ENCODE measurements at regions not wholly inside any gene's neighbourhood (a gene's known extent, or its start where the extent isn't known, plus 50 kb on each side); places are given as distances from the start of the nearest gene placed in this dataset.
"Not testable (repeated sequence)": the region's sequence is repeated elsewhere in the genome, so short reads cannot be mapped to it uniquely, and the experiment has no call there.

DNA sequence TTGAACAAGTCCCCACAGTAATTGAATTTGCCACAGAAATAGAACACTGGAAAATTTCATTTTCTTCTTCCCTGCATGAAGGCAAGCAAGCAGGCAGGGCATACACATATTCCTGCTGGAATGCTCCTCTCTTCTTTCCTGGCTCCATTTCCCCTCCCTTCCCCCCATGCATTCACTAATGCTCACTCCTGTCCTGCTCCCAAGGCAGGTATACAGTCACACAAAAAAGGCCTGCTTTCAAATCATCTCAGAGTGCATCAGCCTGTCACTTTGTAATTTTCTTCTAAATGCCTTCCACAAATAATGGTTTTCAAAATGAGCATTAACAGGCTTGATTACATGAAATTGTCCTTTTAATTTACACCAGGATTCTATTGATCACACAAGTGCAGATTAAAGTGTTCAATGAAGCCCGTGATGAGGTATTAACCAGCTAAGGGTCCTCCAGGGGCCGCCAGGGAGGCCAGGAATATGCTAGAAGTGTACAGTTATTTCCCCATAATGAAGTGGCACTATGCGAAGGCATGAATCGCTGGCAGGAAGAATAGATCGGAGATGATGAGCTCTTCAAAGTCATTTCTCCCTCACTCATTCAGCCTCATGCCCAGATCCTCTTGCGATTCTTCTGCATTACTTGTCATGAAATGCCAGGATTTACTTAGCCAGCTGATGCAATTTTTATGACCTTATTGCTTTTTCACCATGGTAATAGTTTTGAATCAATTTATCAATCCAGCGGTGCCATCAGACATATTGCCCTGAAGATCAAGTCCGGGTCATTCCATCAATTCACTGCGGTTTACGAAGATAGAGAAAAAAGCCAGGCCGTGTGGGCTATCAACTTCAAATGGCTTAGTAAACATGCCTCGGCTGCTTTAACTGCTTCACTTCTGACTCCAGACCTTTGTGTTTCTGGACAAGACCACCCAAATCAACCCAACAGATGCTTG, 243.5 kb downstream of the GPAT3 start:
- no peak for DNase-seq (ENCODE audit: low spot score)

- peak; percentile 21 for DNase-seq (ENCODE audit: low spot score)
Observed at GRCh38 chr4:83772685-83773084, 236.8 kb downstream of the GPAT3 start.

DNA sequence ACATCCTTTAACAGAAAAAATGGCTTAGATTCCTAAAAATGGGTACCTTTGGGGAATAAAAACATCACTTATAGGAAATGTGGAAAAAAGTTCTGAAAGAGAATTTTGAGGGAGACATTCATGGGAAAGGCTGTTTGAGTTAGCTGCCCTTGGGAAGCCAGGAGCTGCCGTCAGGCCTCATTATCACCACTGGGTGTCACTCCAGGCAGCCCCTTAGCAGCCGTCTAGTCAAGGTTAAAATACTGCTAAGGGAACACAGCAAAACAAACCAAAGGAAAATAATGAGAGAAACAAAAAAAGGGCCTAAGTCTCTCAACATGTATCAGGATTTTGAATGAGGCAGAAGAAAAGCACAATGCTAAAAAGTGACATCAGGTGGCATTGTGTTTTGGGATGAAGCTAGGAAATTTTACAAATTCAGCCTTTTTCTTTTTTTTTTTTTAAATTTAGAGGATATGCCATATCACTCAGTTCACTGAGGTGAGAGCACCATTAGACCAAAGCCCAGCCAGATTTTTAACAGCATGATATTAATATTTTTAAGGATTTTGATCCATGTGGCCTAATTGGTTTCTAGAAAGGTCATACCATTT, 235.3 kb downstream of the GPAT3 start:
- peak; percentile 76 for DNase-seq (ENCODE audit: low spot score)

GRCh38 chr4:83768146-83768545, 232.2 kb downstream of the GPAT3 start:
- DNase-seq (ENCODE audit: low spot score), result no peak

DNA sequence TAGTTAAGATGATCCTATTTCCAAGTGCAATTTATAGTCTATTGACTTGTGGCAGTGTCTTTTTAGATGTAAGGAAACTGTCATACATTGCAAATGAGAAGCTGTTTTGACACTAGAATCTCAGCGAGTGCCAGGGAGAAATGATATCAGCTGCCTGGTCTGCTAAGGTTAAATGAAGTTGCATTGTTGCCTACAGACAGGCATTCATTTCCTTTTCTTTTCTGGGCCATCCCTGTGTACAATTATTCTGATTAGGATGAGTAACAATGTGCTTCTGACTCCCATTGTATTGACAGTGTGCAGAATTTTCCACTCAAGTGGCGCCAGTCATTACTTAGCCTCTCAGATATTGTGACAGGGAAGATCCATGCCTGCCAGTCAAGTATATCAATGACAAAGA, 231.2 kb downstream of the GPAT3 start:
- DNase-seq (ENCODE audit: low spot score), result no peak

DNA sequence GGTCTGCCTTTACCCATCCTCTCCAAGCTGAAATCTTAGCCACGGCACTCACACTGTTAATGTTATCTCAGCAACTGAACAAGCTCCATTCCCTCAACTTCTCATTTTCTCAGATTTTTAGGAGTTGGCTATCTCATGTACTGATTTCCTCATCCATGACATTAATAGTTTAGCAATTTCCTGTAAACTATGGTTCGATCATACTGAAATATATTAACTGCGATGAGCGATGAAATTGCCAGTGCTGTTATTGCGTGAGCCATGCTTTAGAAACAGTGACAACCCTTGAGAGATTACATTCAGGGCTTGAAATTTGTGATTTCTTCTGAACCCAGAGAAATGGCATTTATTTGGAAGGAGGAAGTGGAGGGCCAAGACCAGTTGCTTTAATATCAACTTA, 223.7 kb downstream of the GPAT3 start:
- no peak for DNase-seq (ENCODE audit: low spot score)

DNA sequence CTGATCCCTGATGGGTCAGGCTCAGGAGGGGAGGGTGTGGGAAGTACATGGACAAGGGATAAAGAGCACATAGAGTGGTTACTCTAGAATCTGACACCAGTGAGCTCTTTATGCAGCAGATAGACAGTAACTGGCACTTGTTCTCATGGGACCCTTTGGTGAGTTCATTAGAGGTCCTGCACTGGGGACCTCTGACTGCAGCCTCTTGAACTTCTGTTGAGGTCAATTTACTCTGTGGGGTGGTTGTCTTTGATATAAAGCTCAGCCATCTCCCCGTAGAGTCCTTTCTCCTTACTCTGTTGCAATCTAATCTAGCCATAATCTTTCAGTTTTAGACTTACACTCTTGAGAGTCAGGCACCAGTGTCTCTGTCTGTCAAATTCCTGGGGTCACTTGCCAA, 222.4 kb downstream of the GPAT3 start:
- no peak for DNase-seq (ENCODE audit: low spot score)

DNA sequence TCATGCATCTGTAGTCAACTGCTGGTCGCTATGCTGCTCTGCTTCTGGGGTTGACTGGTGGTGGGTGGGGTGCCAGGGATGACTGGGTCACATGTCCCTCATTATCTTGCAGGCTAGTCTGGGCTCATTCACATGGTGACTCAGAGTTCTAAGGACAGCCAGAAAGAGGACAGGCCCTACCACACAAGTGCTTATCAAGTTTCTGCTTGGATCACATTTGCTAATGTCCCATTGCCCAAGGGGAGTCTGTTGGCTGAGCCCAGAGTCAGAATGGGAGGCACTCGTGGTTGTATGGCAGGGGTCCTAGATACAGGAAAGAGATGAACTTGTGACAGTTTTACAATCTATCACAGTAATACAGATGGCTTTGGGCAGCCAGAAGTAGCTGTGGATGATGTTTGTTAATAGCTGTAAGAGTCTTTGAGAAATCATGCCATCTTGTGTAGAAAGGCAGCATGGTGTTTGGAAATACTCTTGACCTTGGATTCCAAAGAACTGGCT, 221.3 kb downstream of the GPAT3 start:
- no peak for DNase-seq (ENCODE audit: low spot score)

DNA sequence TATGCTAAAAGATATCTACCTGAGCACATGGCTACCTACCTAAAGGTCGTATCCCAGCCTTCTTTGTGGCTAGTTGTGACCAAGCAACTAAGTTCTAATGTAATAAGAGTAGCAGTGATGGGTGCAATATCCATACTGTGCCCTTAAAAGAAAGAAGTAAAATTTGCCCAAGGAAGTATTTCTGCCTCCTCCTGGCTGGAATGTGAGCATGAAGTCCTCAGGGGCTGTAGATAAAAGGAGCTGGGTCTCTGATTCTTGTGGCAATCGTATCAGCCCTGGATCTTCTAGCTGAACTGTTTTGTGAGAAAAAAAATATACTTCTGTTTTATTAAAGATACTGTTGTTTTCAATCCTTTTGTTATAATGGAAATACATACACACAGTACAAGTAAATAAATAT, 217.4 kb downstream of the GPAT3 start:
- DNase-seq (ENCODE audit: low spot score), result peak; percentile 35

GRCh38 chr4:83751336-83751949, 215.5 kb downstream of the GPAT3 start:
- no peak for DNase-seq (ENCODE audit: low spot score)

DNA sequence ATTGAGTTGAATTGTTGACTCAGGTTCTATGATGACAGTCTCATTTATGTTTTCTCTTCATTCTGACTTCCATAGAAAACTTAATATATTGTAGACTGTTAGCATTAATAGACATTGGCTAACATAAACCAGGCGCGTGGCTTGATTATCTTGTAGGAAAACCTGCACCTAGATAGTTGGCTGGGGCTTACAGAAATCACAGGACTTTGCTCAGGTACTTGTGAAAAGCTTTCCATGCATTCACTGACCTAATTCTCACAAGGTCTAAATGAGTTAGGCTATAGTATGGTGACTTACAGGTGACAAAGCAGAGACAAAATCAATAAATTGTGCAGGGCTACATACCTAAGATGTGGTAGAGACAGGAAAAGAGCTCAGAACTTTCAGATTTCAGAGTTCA, 212.8 kb downstream of the GPAT3 start:
- DNase-seq (ENCODE audit: low spot score), result no peak

DNA sequence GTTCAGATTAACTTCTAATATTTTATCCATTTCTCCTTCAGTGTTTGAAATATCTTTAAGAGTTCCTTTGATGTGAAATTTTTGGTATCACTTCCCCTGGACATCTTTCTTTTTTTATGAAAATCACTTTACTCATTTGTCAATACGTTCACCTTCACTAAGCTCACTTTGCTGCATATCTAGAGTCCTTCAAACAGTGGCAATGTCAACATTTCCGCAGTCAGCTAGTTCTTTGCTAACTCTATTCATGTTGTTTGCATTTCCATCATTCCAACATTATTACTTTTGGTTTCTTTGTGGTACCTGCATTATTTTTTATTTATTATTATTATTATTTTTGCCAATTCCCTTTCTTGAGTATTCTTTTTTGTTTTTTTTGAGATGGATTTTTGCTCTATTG, 203.0 kb downstream of the GPAT3 start:
- DNase-seq (ENCODE audit: low spot score), result no peak

DNA sequence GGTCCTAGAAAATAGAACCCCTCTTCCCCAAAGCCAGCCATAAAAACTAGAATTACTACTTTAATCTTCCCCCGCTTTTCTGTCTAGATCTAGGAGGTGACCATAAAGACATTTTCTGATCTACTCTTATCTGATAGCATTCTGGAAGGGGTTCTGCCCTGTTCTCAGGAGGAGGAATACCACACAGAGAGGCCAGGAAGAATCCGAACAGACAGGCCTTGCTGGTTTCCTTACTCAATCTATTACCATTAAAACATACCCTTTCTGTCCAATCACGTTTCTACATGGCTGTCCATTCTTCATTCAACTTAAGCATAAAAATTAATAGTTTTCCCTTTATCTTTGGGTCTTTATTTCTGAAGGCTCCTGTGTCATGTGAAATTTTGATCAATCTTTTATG, 198.7 kb downstream of the GPAT3 start:
- no peak for DNase-seq (ENCODE audit: low spot score)

DNA sequence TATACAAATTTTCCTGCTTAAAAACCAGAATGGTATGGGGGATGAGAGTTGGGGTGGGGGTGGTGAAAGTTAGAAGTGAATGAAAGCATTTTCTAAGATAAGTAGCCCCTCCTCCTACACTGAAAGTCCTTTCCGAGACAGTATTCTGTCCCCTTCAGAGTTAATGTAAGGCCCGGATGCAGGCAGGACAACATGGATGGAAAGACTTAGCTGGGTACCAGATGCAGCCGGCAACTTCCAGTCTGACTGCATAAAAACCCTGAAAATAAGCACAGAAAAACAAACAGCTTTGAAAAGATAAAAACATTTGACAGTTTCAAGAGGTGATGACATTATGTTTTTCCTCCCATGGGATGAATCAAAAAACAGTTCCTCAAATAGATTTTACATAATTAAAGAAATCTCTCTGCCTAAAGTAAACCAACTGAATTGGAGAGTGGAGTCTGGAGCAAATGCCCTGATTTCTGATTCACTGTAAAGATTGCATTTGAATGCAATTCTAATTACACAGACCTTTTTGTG, 196.3 kb downstream of the GPAT3 start:
- DNase-seq (ENCODE audit: low spot score), result no peak

GRCh38 chr4:83731609-83732008, 195.7 kb downstream of the GPAT3 start:
- no peak for DNase-seq (ENCODE audit: low spot score)

DNA sequence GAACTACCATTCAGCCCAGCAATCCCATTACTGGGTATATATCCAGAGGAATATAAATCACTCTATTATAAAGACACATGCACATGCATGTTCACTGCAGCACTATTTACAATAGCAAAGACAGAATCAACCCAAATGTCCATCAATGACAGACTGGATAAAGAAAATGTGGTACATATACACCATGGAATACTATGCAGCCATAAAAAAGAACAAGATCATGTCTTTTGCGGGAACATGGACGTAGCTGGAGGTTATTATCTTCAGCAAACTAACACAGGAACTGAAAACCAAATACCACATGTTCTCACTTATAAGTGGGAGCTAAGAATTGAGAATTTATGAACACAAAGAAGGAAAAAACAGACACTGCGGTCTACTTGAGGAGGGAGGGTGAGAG, 195.1 kb downstream of the GPAT3 start:
- DNase-seq (ENCODE audit: low spot score), result not testable (repeated sequence)

- no peak for DNase-seq (ENCODE audit: low spot score)
Observed at GRCh38 chr4:83728191-83728590, 192.3 kb downstream of the GPAT3 start.

DNA sequence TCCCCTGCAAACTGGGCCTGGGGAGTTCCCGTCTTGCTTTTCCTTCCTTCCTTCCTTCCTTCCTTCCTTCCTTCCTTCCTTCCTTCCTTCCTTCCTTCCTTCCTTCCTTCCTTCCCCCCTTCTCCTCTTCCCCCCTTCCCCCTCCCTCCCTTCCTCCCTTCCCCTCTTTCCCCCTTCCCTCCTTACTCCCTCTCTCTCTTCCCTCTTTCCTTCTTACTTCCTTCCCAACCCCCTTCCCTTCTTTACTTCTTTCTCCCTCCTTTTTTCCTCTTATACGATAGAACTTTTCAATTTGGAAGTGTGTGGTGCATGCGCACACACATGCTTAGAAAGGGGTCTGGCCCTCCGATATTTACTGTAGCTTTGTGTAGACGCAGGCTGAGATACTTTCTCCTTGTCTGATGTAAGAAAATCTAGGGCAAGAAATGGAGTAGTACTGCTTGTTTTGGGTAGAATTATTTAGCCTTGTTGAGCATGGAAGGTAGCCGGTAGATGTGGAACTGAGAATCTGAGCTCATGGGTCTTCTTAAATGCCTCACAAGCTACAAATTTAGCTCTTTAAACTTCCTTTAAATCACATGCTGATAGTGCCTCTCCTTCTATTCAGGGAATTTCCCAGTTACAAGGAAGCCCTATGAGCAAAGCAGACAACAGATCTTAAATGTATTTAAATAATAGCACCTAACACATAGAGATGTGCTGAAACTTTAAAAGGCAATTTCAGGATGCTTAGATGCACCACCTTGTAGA, 189.6 kb downstream of the GPAT3 start:
- no peak for DNase-seq (ENCODE audit: low spot score)

DNA sequence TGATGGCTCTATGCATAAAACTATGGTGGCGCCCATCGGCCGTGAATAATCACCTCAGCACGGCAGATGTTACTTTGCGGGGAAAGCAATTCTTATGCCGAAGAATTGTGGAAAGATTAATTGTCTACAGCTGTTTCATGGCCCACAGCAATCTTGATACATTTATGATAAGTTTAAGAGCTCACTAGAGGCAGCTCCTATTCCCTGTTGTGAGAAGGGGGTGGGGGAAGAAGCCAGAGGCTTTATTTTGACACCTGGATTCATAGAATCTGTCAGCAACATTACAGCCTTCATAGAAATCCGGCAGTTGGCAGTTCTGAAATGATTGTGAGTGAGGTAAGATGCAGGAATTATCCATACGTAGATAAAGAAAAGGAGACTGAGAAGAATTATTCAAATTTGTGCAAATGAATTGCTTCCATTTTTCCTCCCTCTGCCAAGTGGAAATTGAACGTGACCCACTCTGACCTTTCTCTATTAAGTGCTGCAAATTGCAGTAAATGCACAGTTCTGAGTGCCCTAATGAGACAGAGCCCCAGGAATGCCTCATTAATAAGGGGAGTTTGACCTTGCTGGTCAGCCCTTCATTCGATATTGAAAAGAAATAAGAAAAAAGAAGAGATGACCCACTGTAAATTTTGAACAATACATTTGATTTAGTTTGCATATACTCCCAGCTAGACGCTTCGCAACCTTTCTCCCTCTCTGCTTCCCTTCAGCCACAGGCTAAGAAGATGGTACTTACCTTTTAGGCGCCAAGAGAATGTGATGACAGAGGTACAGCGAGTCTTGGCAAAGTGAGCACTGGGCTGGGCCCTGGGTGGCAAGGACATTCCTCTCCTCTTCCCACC, 188.8 kb downstream of the GPAT3 start:
- DNase-seq (ENCODE audit: low spot score), result no peak

GRCh38 chr4:83723609-83724008, 187.7 kb downstream of the GPAT3 start:
- DNase-seq (ENCODE audit: low spot score), result no peak

DNA sequence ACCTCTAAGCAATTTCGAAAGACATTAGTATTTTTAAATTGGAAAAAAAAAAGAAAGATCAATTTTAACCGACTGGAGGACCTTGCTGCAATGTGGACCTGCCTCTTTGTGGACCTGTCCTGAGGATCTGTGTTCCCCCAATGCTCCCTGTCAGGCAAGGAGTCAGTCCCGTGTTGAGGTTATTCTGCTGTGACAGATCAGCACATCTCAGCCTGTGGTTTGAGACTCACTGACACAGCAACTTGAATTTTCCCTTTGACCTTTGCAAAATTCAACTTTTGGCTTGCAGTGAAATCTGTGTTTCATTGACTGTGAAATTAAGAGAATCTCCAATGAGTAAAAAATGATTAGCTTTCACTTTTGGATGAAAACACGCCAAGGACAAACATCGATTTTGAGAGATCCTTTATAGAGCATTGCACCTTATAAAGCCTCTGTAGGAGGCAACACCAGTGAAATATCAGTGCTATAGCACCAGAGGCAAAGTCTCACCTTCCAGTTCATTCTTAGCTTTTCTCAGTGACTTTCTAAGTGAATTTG, 186.9 kb downstream of the GPAT3 start:
- DNase-seq (ENCODE audit: low spot score), result no peak
